Activated naive CD4-positive, alpha-beta T cell (primary cell): ENCODE measurements at regions not wholly inside any gene's neighbourhood (a gene's known extent, or its start where the extent isn't known, plus 50 kb on each side); places are given as distances from the start of the nearest gene placed in this dataset.

ENCODE experiments used
- DNase-seq, 4 experiments: peaks; one replicate each; lab custom pipeline; 2025; lab: John Stamatoyannopoulos, UW

- no peak for DNase-seq
Measured at GRCh38 chr6:30806581-30807183, 62.3 kb upstream of the IER3 start.

- no peak for DNase-seq
Measured at GRCh38 chr6:30804333-30804732, 60.0 kb upstream of the IER3 start.

- DNase-seq: no peak
Measured at GRCh38 chr6:30802731-30803130, 58.4 kb upstream of the IER3 start.

- DNase-seq: no peak
Measured at GRCh38 chr6:30801950-30802349, 57.6 kb upstream of the IER3 start.

GRCh38 chr6:30800871-30801270 is 56.5 kb upstream of the IER3 start:
- no peak for DNase-seq

GRCh38 chr6:30799210-30799609 is 54.9 kb upstream of the IER3 start:
- DNase-seq: no peak

GRCh38 chr6:30798494-30798893 is 54.1 kb upstream of the IER3 start:
- DNase-seq: no peak

GRCh38 chr6:30795549-30796293 is 51.4 kb upstream of the IER3 start:
- no peak for DNase-seq
